ENCODE measurements at regions not wholly inside any gene's neighbourhood (a gene's known extent, or its start where the extent isn't known, plus 50 kb on each side); places are given as distances from the start of the nearest gene placed in this dataset.

DNA sequence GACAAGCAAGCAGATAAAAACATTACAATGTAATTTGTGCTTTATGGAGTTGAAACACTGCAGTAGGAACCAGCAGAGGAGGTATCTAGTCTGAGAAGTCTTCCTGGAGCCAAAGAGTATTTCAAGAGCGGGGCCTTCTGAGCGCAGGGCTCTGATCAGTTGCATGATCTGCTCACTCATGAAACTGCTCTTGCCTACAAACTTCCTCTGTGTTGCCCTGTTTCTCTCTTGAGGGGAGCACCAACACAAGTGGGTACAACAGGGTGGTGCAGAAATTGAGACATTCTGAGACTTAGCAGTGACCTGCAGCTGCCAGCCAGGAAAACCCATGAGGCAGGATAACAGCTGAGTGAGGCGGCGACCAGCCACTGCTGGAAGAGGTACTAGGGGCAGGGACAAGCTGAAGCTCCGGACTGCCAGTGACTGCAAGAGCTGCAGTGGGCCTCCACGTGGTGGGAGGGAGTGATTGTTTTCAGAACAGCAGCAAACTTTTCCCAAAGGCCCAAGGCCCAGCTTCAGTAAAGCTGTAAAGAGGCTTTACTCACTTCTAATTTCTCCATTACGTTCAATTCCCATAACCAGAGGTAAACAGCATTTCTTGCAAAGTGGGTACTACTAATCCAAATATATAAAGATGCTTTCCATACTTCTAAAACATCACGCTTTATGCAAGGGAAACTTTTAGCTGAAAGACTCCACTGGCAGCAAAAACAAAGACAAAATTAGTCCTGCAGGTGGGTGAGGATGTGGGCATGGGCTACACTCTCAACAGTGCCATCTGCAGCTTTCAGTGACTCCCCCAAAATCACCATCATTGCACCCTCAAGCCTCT lies 69.0 kb upstream of the LPP start:
- TF ChIP-seq, protein P1, sequence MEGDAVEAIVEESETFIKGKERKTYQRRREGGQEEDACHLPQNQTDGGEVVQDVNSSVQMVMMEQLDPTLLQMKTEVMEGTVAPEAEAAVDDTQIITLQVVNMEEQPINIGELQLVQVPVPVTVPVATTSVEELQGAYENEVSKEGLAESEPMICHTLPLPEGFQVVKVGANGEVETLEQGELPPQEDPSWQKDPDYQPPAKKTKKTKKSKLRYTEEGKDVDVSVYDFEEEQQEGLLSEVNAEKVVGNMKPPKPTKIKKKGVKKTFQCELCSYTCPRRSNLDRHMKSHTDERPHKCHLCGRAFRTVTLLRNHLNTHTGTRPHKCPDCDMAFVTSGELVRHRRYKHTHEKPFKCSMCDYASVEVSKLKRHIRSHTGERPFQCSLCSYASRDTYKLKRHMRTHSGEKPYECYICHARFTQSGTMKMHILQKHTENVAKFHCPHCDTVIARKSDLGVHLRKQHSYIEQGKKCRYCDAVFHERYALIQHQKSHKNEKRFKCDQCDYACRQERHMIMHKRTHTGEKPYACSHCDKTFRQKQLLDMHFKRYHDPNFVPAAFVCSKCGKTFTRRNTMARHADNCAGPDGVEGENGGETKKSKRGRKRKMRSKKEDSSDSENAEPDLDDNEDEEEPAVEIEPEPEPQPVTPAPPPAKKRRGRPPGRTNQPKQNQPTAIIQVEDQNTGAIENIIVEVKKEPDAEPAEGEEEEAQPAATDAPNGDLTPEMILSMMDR (IDR thresholded peaks at IDR 0.05), result no peak
- no peaks in the 10 kb centered on the region for H3K4me1 ChIP-seq
- no peaks in the 10 kb centered on the region for H3K27me3 ChIP-seq
- peaks cover 0 to 6% of the 10 kb centered on the region in 2 donors for H3K9me3 ChIP-seq
- H3K4me3 ChIP-seq, result no peak overlapping the region
- H3K27ac ChIP-seq, result no peak overlapping the region
- no peaks in the 10 kb centered on the region for H3K36me3 ChIP-seq
- no peak for DNase-seq (ENCODE audit: low spot score)

GRCh38 chr3:188085584-188086560 lies 68.1 kb upstream of the LPP start:
- DNase-seq (ENCODE audit: low spot score), result no peak
- Histone ChIP-seq H3K9me3 (no peaks in the 10 kb centered on the region), H3K4me3 (no peak overlapping the region), H3K36me3 (no peaks in the 10 kb centered on the region), H3K27me3 (no peaks in the 10 kb centered on the region), H3K4me1 (no peaks in the 10 kb centered on the region), H3K27ac (no peak overlapping the region)
- TF ChIP-seq, protein P1 (IDR thresholded peaks at IDR 0.05), result no peak

- no peaks in the 10 kb centered on the region for H3K27me3 ChIP-seq
- H3K27ac ChIP-seq, result no peak overlapping the region
- H3K4me1 ChIP-seq, result no peaks in the 10 kb centered on the region
- no peak overlapping the region for H3K4me3 ChIP-seq
- no peaks in the 10 kb centered on the region for H3K9me3 ChIP-seq
- no peaks in the 10 kb centered on the region for H3K36me3 ChIP-seq
- DNase-seq (ENCODE audit: low spot score), result no peak
- TF ChIP-seq, protein P1 (IDR thresholded peaks at IDR 0.05), result no peak
Measured at GRCh38 chr3:188088948-188089685, 64.8 kb upstream of the LPP start.

DNA sequence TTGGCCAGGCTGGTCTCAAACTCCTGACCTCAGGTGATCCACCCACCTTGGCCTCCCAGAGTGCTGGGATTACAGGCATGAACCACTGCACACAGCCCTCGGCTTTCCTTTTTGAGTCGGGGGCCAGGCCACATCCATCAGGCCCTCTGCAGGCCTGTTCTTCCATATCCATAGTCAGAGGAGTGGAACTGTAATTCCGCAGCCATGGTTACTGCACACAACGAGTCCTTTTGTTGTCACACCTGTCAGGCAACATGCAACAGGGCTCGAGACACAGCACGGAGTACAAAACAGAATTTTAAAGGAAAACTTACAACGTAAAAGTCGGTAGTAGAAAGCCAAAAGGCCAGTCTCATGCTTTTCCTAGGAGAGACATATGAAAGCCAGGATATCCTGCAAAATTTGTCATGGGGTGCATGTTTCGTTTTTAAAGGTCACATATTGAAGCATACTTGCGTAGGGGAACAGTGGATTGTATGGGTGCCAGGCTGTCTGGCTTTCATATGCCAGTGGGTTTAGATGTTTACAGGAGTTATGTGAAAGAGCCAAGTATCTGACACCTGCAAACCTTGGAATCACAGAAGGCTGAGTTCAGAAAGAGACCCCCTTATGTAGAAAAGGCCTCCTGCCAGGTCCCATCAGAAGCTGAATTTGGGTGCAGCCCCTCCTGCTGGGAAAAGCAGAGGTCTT lies 63.2 kb upstream of the LPP start:
- Histone ChIP-seq H3K27ac (no peak overlapping the region), H3K4me3 (no peak overlapping the region), H3K9me3 (no peaks in the 10 kb centered on the region), H3K27me3 (no peaks in the 10 kb centered on the region), H3K36me3 (no peaks in the 10 kb centered on the region), H3K4me1 (no peaks in the 10 kb centered on the region)
- TF ChIP-seq, protein P1 (IDR thresholded peaks at IDR 0.05), result no peak
- DNase-seq (ENCODE audit: low spot score), result no peak

- H3K9me3 ChIP-seq, result no peaks in the 10 kb centered on the region
- DNase-seq (ENCODE audit: low spot score), result no peak
- TF ChIP-seq, protein P1 (IDR thresholded peaks at IDR 0.05), result no peak
- H3K4me3 ChIP-seq, result no peak overlapping the region
- H3K36me3 ChIP-seq, result no peaks in the 10 kb centered on the region
- no peak overlapping the region for H3K27ac ChIP-seq
- no peaks in the 10 kb centered on the region for H3K27me3 ChIP-seq
- no peaks in the 10 kb centered on the region for H3K4me1 ChIP-seq
Measured at GRCh38 chr3:188091746-188092145, 62.2 kb upstream of the LPP start.
